ENCODE measurements at regions not wholly inside any gene's neighbourhood (a gene's known extent, or its start where the extent isn't known, plus 50 kb on each side); places are given as distances from the start of the nearest gene placed in this dataset.
A peak's percentile ranks its signal among the peaks of the same experiment; 100 is the strongest.

GRCh38 chr13:40433577-40433976 is 232.9 kb downstream of the FOXO1 start:
- H3K9me2 ChIP-seq (replicated peaks; ENCODE audit: control insufficient read depth, low read length), result no peaks in the 10 kb centered on the region
- H3K9me3 ChIP-seq (ENCODE audit: control insufficient read depth, insufficient read depth, low read length), result no peaks in the 10 kb centered on the region; the same call in 1 of the 2 replicates
- H3K36me3 ChIP-seq (ENCODE audit: control insufficient read depth, low read length), result peaks cover 13% of the 10 kb centered on the region
- H3K4me1 ChIP-seq (ENCODE audit: control insufficient read depth, low read length), result peaks cover 99% of the 10 kb centered on the region
- TF ChIP-seq EZH2phosphoT487 (IDR thresholded peaks at IDR 0.05; ENCODE audit: borderline replicate concordance, low read length) (no peak), CTCF (IDR thresholded peaks at IDR 0.05; ENCODE audit: low read depth, low read length, poor library complexity, severe bottlenecking) (no peak)
- peak overlapping the region; percentile 81 for H3K4me2 ChIP-seq (ENCODE audit: low read length)
- no peaks in the 10 kb centered on the region for H3K79me2 ChIP-seq (ENCODE audit: control insufficient read depth, low read length)
- no peaks in the 10 kb centered on the region for H4K20me1 ChIP-seq (ENCODE audit: control insufficient read depth, insufficient read depth, low read depth, low read length)
- H3K27ac ChIP-seq (ENCODE audit: low read depth, low read length), result peak overlapping the region; percentile 98
- peaks cover 33% of the 10 kb centered on the region for H3F3A ChIP-seq (ENCODE audit: control insufficient read depth, insufficient read depth)
- H3K27me3 ChIP-seq (ENCODE audit: control insufficient read depth, low read length), result no peaks in the 10 kb centered on the region
- H3K4me3 ChIP-seq (ENCODE audit: low read length), result peak overlapping the region; percentile 59

GRCh38 chr13:40434516-40435397 is 231.7 kb downstream of the FOXO1 start:
- H3K9me2 ChIP-seq (replicated peaks; ENCODE audit: control insufficient read depth, low read length), result no peaks in the 10 kb centered on the region
- no peaks in the 10 kb centered on the region; the same call in 1 of the 2 replicates for H3K9me3 ChIP-seq (ENCODE audit: control insufficient read depth, insufficient read depth, low read length)
- H3K27me3 ChIP-seq (ENCODE audit: control insufficient read depth, low read length), result no peaks in the 10 kb centered on the region
- H3K27ac ChIP-seq (ENCODE audit: low read depth, low read length), result peak overlapping the region; percentile 98
- H3F3A ChIP-seq (ENCODE audit: control insufficient read depth, insufficient read depth), result peaks cover 39% of the 10 kb centered on the region
- peaks cover 13% of the 10 kb centered on the region for H3K36me3 ChIP-seq (ENCODE audit: control insufficient read depth, low read length)
- no peaks in the 10 kb centered on the region for H4K20me1 ChIP-seq (ENCODE audit: control insufficient read depth, insufficient read depth, low read depth, low read length)
- peak overlapping the region; percentile 59 for H3K4me3 ChIP-seq (ENCODE audit: low read length)
- peak overlapping the region; percentile 81 for H3K4me2 ChIP-seq (ENCODE audit: low read length)
- TF ChIP-seq EZH2phosphoT487 (IDR thresholded peaks at IDR 0.05; ENCODE audit: borderline replicate concordance, low read length), result no peak
- TF ChIP-seq CTCF (IDR thresholded peaks at IDR 0.05; ENCODE audit: low read depth, low read length, poor library complexity, severe bottlenecking), result no peak
- peaks cover 99% of the 10 kb centered on the region for H3K4me1 ChIP-seq (ENCODE audit: control insufficient read depth, low read length)
- H3K79me2 ChIP-seq (ENCODE audit: control insufficient read depth, low read length), result no peaks in the 10 kb centered on the region

- H3F3A ChIP-seq (ENCODE audit: control insufficient read depth, insufficient read depth), result peaks cover 26% of the 10 kb centered on the region
- H3K36me3 ChIP-seq (ENCODE audit: control insufficient read depth, low read length), result no peaks in the 10 kb centered on the region; the same call in 1 of the 2 replicates
- H3K27me3 ChIP-seq (ENCODE audit: control insufficient read depth, low read length), result no peaks in the 10 kb centered on the region
- H3K9me3 ChIP-seq (ENCODE audit: control insufficient read depth, insufficient read depth, low read length), result no peaks in the 10 kb centered on the region; the same call in 1 of the 2 replicates
- H3K4me3 ChIP-seq (ENCODE audit: low read length), result peak overlapping the region; percentile 53
- H3K27ac ChIP-seq (ENCODE audit: low read depth, low read length), result peak overlapping the region; percentile 75
- no peaks in the 10 kb centered on the region for H3K79me2 ChIP-seq (ENCODE audit: control insufficient read depth, low read length)
- H3K9me2 ChIP-seq (replicated peaks; ENCODE audit: control insufficient read depth, low read length), result no peaks in the 10 kb centered on the region
- peaks cover 98% of the 10 kb centered on the region for H3K4me1 ChIP-seq (ENCODE audit: control insufficient read depth, low read length)
- TF ChIP-seq EZH2phosphoT487 (IDR thresholded peaks at IDR 0.05; ENCODE audit: borderline replicate concordance, low read length) (no peak), CTCF (IDR thresholded peaks at IDR 0.05; ENCODE audit: low read depth, low read length, poor library complexity, severe bottlenecking) (no peak)
- peak overlapping the region; percentile 73 for H3K4me2 ChIP-seq (ENCODE audit: low read length)
- no peaks in the 10 kb centered on the region for H4K20me1 ChIP-seq (ENCODE audit: control insufficient read depth, insufficient read depth, low read depth, low read length)
Measured at GRCh38 chr13:40438022-40438680, 228.3 kb downstream of the FOXO1 start.
